Breast epithelium (tissue), 3 donors: ENCODE measurements at regions not wholly inside any gene's neighbourhood (a gene's known extent, or its start where the extent isn't known, plus 50 kb on each side); places are given as distances from the start of the nearest gene placed in this dataset.

ENCODE experiments used
- POLR2AphosphoS5 ChIP-seq, 3 donors: sonication (generic); formaldehyde crosslinking; IDR thresholded peaks; one replicate each; pipeline ENCODE4 v1.6.1; 2017; ENCODE audit warnings: antibody characterized with exemption in 3 of 3
- TF ChIP-seq, protein P1 (sequence below), 3 donors: fragments of 450-650 bp; IDR thresholded peaks; one replicate each; pipeline ENCODE4 v1.5.1; 2016 to 2017; ENCODE audit warnings: antibody characterized with exemption in 3 of 3, mild to moderate bottlenecking in 3 of 3, moderate library complexity in 3 of 3

DNA sequence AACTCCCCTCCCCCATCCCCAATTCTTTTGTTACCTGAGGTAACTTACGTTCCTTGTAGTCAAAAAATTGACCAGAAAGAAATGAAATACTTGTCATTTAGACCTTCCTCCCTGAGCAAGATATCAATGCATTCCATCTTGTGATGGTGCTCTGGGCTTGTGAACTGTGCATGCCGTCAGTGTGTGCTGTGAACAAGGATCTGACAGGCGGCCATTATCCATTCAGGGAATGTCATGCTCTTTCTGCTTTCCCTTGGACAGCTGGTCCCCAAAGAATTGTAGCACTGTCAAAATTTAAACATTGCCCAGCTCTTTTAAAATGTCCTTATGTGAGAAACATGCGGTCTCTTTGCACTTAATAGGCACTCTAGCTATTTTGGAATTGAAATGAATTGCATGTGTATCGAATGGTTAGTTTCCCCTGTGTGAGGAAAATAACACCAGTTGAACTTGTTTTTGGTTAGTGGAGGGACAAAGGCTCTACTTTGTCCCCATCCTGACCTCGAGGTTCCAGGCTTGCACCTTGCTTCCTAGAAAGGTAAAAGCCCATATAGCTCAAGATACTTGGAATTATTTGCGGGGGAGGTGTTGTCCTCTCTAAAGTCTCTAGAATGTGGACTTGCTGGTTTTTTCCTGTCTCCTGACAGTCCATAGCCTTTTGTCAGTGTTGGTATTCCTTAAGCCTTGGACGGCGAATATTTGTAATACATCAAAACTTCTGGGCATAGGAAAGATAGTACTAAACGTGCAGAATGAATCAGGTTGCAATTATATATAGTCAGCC is 350.9 kb downstream of the NUP35 start:
- TF ChIP-seq, protein P1, sequence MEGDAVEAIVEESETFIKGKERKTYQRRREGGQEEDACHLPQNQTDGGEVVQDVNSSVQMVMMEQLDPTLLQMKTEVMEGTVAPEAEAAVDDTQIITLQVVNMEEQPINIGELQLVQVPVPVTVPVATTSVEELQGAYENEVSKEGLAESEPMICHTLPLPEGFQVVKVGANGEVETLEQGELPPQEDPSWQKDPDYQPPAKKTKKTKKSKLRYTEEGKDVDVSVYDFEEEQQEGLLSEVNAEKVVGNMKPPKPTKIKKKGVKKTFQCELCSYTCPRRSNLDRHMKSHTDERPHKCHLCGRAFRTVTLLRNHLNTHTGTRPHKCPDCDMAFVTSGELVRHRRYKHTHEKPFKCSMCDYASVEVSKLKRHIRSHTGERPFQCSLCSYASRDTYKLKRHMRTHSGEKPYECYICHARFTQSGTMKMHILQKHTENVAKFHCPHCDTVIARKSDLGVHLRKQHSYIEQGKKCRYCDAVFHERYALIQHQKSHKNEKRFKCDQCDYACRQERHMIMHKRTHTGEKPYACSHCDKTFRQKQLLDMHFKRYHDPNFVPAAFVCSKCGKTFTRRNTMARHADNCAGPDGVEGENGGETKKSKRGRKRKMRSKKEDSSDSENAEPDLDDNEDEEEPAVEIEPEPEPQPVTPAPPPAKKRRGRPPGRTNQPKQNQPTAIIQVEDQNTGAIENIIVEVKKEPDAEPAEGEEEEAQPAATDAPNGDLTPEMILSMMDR (IDR thresholded peaks at IDR 0.05) = no peak
- no peak for TF ChIP-seq POLR2AphosphoS5 (IDR thresholded peaks at IDR 0.05)
